Jurkat, Clone E6-1 (cell line): ENCODE measurements at regions not wholly inside any gene's neighbourhood (a gene's known extent, or its start where the extent isn't known, plus 50 kb on each side); places are given as distances from the start of the nearest gene placed in this dataset.

Experiments
- DNase-seq: peaks from one replicate; pipeline ENCODE4 v3.0.0-alpha.2; 2011; ENCODE audit warnings: low read depth, low spot score
- H3K4me3 ChIP-seq: 2 replicates; pipeline ENCODE4 v1.5.1; 2011; ENCODE audit warnings: mild to moderate bottlenecking, low read length, control low read depth, moderate library complexity

GRCh38 chrX:10859353-10859752, 239.0 kb upstream of the MID1 start:
- no peak overlapping the region for H3K4me3 ChIP-seq
- DNase-seq, result peak; percentile 14

- no peak overlapping the region for H3K4me3 ChIP-seq
- DNase-seq, result no peak
Measured at GRCh38 chrX:10875995-10876394, 235.1 kb upstream of the HCCS start.

GRCh38 chrX:10882484-10882883, 228.6 kb upstream of the HCCS start:
- no peak for DNase-seq
- H3K4me3 ChIP-seq, result no peak overlapping the region

GRCh38 chrX:10884246-10884645, 226.9 kb upstream of the HCCS start:
- no peak for DNase-seq
- H3K4me3 ChIP-seq, result no peak overlapping the region

GRCh38 chrX:10892621-10893225, 218.4 kb upstream of the HCCS start:
- DNase-seq, result no peak
- H3K4me3 ChIP-seq, result no peak overlapping the region

GRCh38 chrX:10893366-10893765, 217.8 kb upstream of the HCCS start:
- no peak for DNase-seq
- no peak overlapping the region for H3K4me3 ChIP-seq

- H3K4me3 ChIP-seq, result no peak overlapping the region
- DNase-seq, result no peak
Measured at GRCh38 chrX:10893976-10894375, 217.2 kb upstream of the HCCS start.

- no peak for DNase-seq
- no peak overlapping the region for H3K4me3 ChIP-seq
Measured at GRCh38 chrX:10897768-10898167, 213.4 kb upstream of the HCCS start.

- no peak overlapping the region for H3K4me3 ChIP-seq
- DNase-seq, result no peak
Measured at GRCh38 chrX:10900585-10901289, 210.4 kb upstream of the HCCS start.

GRCh38 chrX:10901290-10901633, 209.9 kb upstream of the HCCS start:
- no peak for DNase-seq
- H3K4me3 ChIP-seq, result no peak overlapping the region

- no peak for DNase-seq
- H3K4me3 ChIP-seq, result no peak overlapping the region
Measured at GRCh38 chrX:10902001-10902400, 209.1 kb upstream of the HCCS start.

- no peak for DNase-seq
Measured at GRCh38 chrX:10903523-10903922, 207.6 kb upstream of the HCCS start.

GRCh38 chrX:10904220-10904619, 206.9 kb upstream of the HCCS start:
- no peak for DNase-seq
- H3K4me3 ChIP-seq, result no peak overlapping the region

More at GRCh38 chrX:10903523-10903922, 207.6 kb upstream of the HCCS start:
- H3K4me3 ChIP-seq, result no peak overlapping the region

- H3K4me3 ChIP-seq, result no peak overlapping the region
- DNase-seq, result no peak
Measured at GRCh38 chrX:10906866-10907265, 204.3 kb upstream of the HCCS start.

GRCh38 chrX:10922159-10922558, 189.0 kb upstream of the HCCS start:
- no peak for DNase-seq

GRCh38 chrX:10922835-10923234, 188.3 kb upstream of the HCCS start:
- no peak overlapping the region for H3K4me3 ChIP-seq
- DNase-seq, result no peak

More at GRCh38 chrX:10922159-10922558, 189.0 kb upstream of the HCCS start:
- H3K4me3 ChIP-seq, result no peak overlapping the region

- H3K4me3 ChIP-seq, result no peak overlapping the region
- DNase-seq, result no peak
Measured at GRCh38 chrX:10923466-10923865, 187.7 kb upstream of the HCCS start.

GRCh38 chrX:10926404-10926803, 184.7 kb upstream of the HCCS start:
- H3K4me3 ChIP-seq, result no peak overlapping the region
- no peak for DNase-seq

- H3K4me3 ChIP-seq, result no peak overlapping the region
- DNase-seq, result no peak
Measured at GRCh38 chrX:10926891-10927290, 184.2 kb upstream of the HCCS start.

- no peak for DNase-seq
- no peak overlapping the region for H3K4me3 ChIP-seq
Measured at GRCh38 chrX:10929747-10930146, 181.4 kb upstream of the HCCS start.

GRCh38 chrX:10930151-10930550, 181.0 kb upstream of the HCCS start:
- no peak for DNase-seq
- no peak overlapping the region for H3K4me3 ChIP-seq
